ENCODE measurements at regions not wholly inside any gene's neighbourhood (a gene's known extent, or its start where the extent isn't known, plus 50 kb on each side); places are given as distances from the start of the nearest gene placed in this dataset.

GRCh38 chr13:62065016-62065415, 649.4 kb upstream of the PCDH20 start:
- no peak for DNase-seq

DNA sequence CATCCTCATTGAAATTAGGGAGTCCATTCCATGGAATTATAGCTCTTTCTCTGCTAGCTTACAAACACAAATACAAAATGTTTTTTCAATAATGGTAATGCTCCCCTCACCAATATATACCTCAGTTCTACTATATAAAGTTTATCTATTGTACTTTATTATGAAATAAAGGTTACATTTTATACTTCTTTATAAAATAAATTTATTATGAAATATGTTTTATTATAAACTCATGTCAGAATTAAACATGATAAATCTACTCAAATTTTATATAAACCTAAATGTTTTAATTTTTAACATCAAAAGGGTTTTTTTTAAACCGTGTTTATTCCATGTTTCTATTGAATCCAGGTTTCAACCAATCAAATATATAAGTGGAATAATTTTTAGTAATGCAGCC, 646.1 kb upstream of the PCDH20 start:
- DNase-seq: no peak

GRCh38 chr13:62060570-62060969, 644.9 kb upstream of the PCDH20 start:
- DNase-seq: no peak

- no peak for DNase-seq
Measured at GRCh38 chr13:62057286-62057685, 641.6 kb upstream of the PCDH20 start.

DNA sequence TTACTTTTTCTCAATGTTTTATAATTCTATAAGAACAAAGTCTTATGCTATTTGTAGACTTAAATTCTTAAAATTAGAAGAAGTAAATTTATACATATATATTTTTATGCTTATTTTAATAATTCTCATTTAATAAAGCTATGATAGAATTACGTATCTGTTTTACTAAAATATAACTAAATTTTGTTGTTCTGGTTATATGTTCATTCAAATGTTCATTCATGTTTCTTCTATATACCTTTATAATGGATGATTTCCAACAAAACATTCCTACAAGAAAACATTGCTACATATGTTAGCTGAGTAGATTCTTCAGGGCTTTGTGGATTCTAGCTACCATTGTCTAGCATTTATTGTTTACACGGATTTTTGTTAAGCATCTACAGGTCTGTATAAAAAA, 634.3 kb upstream of the PCDH20 start:
- DNase-seq: no peak

DNA sequence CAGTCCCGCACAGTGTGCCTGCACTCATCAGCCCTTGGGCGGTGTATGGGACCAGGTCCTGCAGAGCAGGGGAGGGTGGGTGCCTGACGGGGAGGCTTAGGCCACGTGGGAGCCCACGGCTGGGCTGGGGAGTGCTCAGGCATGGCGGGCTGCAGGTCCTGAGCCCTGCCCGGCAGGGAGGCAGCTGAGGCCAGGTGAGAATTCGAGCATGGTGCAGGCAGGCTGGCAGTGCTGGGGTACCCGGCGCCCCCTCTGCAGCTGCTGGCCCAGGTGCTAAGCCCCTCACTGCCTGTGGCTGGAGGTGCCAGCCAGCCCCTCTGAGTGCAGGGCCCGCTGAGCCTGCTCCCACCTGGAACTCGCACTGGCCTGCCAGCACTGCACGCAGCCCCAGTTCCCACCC, 630.9 kb upstream of the PCDH20 start:
- DNase-seq: no peak

DNA sequence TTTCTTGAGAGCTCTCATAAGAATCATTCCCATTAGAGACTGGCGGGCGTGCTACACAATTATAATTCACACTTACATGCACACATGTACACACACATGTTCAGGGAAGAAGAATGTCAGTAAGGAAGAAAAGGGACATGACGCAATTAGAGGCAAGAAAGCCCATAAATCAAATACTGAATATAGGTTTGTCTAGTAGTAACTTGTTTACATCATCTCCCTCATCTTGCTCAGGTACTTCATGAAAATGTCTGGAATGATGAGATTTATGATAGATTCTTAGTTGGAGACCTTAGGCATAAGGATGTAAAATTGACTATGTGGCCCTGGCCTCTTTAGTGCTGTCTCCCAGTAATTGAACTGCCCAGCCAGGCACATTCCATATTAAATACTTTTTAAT, 628.0 kb upstream of the PCDH20 start:
- DNase-seq: no peak

GRCh38 chr13:62040806-62041205, 625.2 kb upstream of the PCDH20 start:
- no peak for DNase-seq

DNA sequence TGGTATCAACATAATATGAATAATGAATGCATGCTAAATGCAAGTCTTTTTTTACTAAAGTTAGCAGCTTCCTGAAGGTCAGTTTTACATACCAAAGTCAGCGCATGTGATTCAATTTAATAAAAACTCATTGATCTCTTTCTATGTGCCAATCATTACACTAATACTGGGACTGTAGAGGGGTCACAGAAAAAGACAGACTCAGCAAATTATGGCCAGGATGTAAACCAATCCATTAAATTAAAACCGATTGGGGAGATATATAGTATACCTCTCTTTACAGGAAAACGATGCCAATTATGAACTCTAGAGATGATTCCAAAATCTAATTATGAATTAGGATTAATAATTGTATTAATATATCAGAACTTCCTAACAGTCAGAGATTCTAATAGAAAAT, 624.4 kb upstream of the PCDH20 start:
- no peak for DNase-seq

GRCh38 chr13:62038214-62038613, 622.6 kb upstream of the PCDH20 start:
- no peak for DNase-seq

DNA sequence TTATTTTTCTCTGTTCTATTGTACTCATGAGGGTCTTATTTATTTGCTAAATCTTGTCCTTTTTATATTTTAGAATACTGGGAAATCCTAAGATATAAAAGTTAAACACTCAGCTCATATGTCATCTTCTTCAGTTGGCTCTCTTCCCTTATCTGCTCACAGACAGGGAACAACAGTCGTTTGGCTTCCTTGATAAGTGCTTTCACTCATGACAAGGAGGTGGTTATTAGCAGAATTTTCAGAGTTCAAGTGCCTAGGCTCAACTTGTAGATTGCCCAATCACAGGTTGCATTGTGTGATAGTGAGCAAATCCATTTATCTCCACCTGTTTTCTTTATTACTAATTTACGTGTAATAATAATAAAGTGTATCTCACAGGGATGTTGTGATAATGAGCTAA, 620.3 kb upstream of the PCDH20 start:
- no peak for DNase-seq

- no peak for DNase-seq
Measured at GRCh38 chr13:62033934-62034333, 618.3 kb upstream of the PCDH20 start.

GRCh38 chr13:62022369-62022768, 606.7 kb upstream of the PCDH20 start:
- DNase-seq: no peak

DNA sequence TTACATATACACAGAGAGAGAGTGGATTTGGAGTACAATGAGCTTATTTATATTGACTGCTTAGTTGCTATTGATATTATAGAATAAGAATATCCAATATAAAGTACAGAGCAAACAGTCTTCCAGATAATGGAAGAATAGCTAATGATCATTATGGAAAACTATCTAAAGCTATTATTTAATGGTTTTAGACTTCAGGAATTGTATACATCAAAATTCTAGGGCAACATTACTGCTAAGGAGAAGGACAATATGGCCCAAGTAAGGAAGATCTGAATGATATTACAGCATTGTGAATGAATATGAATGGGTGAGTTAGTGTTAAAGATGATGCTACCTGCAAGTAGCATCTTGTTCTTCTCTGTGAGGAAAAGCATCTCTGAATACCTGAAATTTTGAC, 604.2 kb upstream of the PCDH20 start:
- no peak for DNase-seq

GRCh38 chr13:62014299-62014698, 598.6 kb upstream of the PCDH20 start:
- DNase-seq: no peak

DNA sequence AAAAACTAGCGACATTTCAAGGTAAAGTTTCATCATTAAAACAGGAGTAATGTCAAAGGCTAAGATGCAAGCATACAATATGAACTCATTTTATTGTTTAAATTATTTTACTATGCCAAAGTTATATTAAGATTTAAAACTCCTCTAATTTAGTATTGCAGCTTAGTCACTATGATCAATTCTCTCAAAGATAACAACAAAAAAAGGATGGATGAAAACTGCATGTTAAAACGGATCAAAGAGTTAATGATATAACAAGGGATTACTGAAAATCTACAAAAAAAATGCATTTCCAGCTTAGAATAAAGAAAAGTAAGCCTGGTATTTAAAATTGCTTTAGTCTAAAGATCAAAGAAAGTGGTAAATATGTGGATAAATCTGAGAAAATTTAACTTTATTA, 587.8 kb upstream of the PCDH20 start:
- DNase-seq: no peak

GRCh38 chr13:61994174-61994573, 578.5 kb upstream of the PCDH20 start:
- DNase-seq: no peak

DNA sequence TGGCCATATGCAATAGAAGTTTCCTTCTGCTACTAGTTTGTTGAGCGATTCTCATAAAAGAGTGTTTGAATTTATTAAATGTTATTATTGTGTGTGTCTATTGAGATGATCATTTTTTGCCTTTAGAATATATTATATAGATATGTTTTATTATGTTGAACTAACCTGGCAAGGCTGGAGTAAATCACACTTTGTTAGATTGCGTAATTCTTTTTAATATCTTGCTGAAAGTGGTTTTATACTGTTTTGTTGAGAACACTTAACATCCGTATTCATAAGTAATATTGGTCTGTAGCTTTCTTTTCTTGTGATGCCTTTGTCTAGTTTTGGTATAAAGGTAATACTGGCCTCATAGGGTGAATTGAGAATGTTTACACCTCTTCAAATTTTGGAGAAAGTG, 574.3 kb upstream of the PCDH20 start:
- no peak for DNase-seq

DNA sequence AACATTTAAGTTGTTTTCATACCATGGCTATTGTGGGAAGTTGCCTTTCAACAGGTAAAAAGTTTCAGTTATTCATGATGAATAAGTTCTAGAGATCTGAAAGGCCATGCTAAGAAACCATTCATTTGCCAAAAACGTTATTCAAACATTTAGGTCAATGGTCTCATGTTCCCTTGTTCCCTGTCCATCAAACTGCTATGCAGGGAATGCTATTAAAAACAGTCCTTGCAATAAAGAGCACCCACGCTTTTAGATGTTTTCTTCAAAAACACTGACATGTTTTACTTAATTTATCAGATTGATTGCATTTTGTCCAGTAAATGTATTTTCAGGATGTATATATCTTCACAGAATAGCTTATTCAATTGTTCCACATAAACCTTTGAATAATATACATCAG, 573.2 kb upstream of the PCDH20 start:
- no peak for DNase-seq

DNA sequence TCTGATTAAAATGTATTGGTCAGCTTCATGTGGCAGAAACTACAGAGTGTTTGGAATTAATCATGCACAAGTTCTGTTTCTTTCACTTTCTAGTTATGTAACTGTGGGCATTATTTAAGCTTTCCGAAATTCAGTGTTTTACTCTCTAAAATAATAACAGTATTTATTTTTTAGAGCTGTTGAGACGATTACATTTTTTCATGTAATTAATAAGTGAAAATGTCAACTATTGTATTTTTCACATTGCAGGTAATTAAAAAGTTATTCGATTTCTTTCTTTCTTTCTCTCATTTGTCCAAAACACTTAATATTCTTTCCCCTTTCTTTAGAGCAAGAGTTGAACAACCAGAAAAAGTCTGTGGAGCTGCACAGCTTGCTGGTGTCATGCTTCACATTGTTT, 559.4 kb upstream of the PCDH20 start:
- DNase-seq: no peak

GRCh38 chr13:61965756-61966155, 550.1 kb upstream of the PCDH20 start:
- DNase-seq: no peak

- DNase-seq: no peak
Measured at GRCh38 chr13:61960981-61961380, 545.3 kb upstream of the PCDH20 start.

- no peak for DNase-seq
Measured at GRCh38 chr13:61954092-61954491, 538.4 kb upstream of the PCDH20 start.

DNA sequence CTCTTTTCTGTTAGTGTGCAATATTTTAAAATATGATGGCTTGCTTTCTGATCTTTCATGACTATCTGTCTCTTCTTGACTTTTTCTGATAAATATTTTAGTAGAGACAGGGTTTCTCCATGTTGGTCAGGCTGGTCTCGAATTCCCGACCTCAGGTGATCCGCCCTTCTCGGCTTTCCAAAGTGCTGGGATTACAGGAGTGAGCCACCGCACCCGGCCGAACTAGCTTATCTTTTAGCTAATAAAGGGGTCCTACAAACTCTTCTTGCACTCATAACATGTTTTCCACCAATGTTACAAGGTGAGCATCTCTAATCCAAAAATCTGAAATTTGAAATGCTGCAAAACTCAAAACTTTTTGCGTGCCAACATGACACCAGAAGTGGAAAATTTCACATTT, 535.2 kb upstream of the PCDH20 start:
- DNase-seq: no peak

- DNase-seq: no peak
Measured at GRCh38 chr13:61944329-61944929, 528.8 kb upstream of the PCDH20 start.

GRCh38 chr13:61935710-61936109, 520.1 kb upstream of the PCDH20 start:
- no peak for DNase-seq
